Skin epidermis (tissue), 12 donors: ENCODE measurements at regions not wholly inside any gene's neighbourhood (a gene's known extent, or its start where the extent isn't known, plus 50 kb on each side); places are given as distances from the start of the nearest gene placed in this dataset.

Source experiments
- H3K27ac ChIP-seq, 21 experiments: fragments of 200-600 bp; sonication (generic) in 11 of 21; one replicate each; pipeline ENCODE4 v1.5.0; 2020; ENCODE audit warnings: mild to moderate bottlenecking in 3 of 21, inconsistent platforms in 2 of 21, moderate library complexity in 2 of 21
- H3K4me3 ChIP-seq, 7 experiments: fragments of 200-600 bp; sonication (generic) in 2 of 7; one replicate each; pipeline ENCODE4 v1.5.0; 2020; ENCODE audit warnings: inconsistent platforms in 2 of 7, mild to moderate bottlenecking in 2 of 7, moderate library complexity in 1 of 7

DNA sequence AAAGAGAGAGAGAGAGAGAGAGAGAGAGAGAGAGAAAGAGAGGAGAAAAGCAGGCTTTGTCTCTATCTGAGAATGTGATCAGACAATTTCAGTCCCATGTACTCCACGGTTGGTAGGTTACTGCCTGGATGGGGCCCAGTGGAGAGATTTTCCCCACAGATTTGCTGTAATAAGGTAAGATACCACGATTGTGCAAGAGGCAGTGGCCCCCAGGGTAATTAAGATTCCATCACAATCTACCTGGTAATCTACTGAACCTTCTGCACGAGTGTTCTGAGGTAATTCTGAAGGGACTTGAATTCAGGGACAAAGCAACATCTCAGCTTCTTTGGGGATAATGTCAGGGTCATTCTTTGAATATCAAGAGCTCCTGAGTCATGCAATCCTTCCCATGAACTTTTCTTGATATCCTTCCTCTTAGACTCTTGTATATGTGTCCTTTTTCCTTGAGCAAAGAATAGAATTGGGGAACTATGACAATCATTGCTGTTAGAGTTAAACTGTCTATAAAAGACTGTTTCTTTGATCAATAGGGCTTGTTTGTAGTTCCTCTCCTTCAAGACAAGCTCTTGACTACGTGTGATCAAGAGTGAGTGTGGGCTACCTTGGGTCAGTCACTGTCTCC is 306.6 kb downstream of the MAF start:
- H3K27ac ChIP-seq: no peak overlapping the region
- H3K4me3 ChIP-seq: no peak overlapping the region

DNA sequence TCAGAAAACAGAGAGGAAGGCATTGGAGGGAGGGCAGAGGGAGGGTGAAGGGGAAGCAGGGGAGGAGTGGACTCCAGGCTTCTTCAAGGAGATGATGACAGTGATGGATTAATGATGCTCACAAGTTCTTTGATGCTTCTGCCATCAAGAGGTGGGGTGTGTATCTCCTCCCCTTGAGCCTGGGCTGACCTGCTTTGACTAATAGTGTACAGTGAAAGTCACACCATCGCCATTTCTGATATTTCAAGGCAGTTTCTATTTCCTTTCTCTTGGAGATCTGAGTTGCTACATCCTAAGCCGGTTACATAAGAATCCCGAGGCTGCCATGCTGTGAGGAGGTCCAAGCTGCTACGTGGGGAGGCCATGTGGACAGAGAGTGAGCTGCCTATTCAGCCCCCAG is 312.5 kb downstream of the MAF start:
- Histone ChIP-seq H3K4me3 (no peak overlapping the region), H3K27ac (no peak overlapping the region)

DNA sequence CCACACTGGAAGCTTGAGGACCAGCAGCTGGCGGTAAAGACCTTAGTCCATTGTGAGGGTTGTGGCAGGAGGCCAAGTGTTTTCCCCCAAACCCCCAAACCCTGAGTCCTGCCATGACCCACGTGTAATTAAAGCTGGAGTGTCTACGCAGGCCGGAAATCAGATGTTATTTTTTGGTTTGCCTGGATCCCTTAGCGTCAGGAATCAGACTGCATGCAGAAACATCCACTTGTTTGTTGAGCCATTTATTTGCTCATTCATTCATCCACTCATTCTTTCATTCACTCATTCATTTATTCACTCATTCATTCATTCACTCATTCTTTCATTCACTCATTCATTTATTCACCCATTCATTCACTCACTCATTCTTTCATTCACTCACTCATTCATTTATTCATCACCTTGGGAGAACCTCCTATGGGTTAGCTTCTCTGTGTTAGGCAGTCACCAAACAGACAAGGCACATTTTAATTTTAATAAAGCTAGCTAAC is 313.1 kb downstream of the MAF start:
- H3K4me3 ChIP-seq: peak overlapping the region in 4 of 7 experiments; percentile 0 to 30 (median 14)
- H3K27ac ChIP-seq: peak overlapping the region in 6 of 21 experiments; percentile 32 to 70 (median 58)

DNA sequence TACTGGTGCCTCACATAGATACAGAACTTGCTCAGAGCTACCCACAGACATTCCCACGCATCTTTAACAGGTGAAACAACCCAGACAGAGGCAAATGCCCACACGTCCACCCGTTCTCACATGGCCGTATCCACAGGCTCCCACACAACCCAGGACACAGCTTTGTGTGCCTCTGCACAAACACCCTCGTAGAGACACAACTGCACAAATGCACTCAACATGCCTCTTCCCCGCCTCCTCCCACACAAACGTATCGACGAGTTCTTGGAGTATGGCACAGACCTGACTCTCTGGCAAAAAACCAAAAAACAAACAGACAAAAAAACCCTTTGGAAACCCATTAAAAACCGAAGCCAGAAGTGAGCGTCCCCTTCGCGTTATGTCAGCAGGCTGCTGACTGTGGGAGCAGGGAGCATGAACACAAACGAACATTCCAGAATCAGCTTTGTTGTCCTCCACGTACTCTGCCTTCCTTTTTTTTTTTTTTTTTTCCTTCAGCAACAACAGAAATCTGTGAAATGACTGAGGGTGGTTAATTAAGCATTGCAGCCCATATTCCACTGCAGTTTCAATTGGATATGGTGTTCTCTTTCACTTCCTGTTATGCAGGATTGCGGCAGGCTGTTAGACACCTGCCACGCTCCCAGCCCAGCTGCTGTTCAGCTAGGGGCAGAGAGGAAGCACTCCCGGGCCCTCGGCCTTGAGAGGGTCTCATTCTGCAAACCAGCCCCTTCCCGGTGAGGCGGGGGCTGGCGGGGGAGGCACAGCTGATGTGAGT is 313.7 kb downstream of the MAF start:
- Histone ChIP-seq H3K27ac (peak overlapping the region in 7 of 21 experiments; percentile 4 to 70 (median 57)), H3K4me3 (peak overlapping the region in 4 of 7 experiments; percentile 0 to 30 (median 14))

DNA sequence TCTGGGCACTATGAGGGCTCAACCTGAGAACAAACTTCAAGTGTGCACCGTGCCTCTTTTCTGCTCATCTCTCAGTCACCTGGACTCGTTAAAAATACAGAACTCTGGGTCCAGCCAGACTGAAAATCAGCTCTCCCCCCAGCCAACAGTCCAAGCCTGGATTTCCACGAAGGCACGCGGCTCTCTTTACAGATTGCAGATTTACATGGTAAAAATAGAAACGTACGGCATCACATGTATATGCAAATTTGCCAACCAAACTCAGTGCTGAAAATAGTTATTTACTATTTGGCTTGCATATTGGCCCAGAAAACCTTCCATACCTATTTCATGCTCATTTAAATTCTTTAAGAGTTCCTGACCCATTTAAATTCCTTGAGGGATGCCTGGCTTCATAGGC is 315.8 kb downstream of the MAF start:
- H3K4me3 ChIP-seq: no peak overlapping the region
- H3K27ac ChIP-seq: no peak overlapping the region

DNA sequence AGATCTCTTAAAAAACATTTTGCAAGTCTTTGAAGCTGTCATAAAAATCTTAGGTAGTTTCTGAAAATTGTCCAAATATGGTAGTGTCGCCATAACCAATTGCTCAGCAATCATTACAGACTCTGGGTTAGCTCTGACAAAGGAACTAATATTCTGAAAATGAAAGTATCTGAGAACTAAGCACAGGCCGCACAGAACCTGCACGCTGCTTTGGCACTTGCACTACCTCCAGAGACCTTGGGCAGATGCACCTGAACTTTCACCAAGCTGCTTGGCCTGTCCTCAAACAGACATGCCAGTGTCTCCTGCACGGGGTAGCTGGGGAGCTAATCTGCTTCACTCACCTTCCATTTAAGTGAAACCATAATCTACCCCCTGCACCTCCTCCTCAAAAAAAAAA is 317.0 kb downstream of the MAF start:
- H3K27ac ChIP-seq: peak overlapping the region in 4 of 21 experiments; percentile 39 to 63 (median 48)
- H3K4me3 ChIP-seq: no peak overlapping the region

DNA sequence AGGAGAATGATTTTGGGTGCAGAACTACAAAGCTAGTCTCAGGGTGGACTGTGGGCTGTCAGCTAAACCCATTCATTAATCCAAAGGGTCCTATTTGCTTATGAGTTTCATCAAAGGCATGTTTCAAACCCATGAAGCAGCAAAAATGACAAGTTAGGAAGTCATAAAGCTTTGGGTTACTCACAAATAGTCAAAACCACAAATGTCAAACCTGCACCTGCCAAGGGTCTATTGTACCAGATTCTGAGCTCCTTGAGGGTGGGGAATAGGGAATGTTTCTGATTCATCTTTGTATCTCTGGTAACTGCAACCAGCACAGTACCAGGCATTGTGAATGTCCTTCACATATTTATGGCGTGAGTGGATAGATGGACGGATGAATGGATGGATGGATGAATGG is 317.7 kb downstream of the MAF start:
- Histone ChIP-seq H3K27ac (peak overlapping the region in 4 of 21 experiments; percentile 23 to 51 (median 40)), H3K4me3 (no peak overlapping the region)

DNA sequence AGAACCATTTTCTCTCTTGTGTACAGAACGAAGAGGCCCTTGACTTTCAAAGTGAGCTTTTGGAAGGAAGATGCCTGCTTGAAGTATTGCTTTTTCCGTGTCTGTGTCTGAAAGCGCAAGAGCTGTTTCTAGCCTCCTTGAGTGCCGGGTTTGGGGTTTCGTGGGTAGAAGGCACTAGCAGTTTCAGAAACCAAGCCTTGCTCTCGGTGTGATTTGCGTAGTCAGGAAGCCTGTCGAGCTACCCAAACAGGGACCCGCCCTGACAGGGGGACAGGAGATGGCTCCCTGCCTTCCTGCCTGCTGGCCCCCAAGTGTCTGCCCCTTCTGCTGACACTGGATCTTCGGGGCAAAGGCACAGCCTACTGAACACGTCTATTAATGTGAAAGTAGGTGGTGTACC is 322.0 kb downstream of the MAF start:
- peak overlapping the region in 10 of 21 experiments; percentile 4 to 84 (median 44) for H3K27ac ChIP-seq

DNA sequence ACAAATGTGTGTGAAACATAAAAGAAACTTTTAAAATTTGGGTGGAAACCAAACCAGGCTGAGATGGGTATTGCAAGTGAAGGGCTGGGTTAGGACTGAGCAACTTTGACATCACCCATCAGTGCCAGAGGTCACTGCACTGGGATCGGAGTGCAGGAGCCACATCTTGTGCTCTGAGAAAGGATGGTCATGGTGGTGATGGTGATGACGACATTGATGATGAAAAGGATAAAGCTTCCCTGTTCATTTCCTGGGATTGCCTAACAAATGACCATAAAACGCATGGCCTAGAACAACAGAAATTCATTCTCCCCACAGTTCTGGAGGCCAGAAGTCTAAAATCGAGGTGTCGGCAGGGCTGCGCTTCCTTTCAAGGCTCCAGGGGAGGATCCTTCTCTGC is 324.0 kb downstream of the MAF start:
- Histone ChIP-seq H3K27ac (no peak overlapping the region), H3K4me3 (no peak overlapping the region)

More for the DNA sequence above, 322.0 kb downstream of the MAF start:
- H3K4me3 ChIP-seq: no peak overlapping the region

DNA sequence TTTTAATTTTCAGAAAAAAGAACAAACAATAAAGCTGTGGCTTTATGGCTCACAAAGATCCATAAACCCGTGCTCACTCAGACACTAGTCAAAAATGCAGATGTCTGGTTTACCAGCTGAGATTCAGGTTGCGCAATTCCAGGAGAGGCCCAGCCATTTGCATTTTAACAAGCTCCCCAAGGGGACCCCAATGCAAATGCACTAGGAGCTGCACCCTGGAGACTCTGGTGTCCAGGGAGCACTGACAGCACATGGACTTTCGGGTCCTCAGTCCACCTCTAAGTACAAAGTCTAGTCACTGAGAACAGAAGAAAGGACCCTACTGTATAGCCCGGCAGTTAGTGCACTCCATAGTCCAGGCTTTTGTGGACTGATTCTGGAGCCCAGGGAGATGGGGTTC is 326.3 kb downstream of the MAF start:
- Histone ChIP-seq H3K27ac (no peak overlapping the region), H3K4me3 (no peak overlapping the region)

DNA sequence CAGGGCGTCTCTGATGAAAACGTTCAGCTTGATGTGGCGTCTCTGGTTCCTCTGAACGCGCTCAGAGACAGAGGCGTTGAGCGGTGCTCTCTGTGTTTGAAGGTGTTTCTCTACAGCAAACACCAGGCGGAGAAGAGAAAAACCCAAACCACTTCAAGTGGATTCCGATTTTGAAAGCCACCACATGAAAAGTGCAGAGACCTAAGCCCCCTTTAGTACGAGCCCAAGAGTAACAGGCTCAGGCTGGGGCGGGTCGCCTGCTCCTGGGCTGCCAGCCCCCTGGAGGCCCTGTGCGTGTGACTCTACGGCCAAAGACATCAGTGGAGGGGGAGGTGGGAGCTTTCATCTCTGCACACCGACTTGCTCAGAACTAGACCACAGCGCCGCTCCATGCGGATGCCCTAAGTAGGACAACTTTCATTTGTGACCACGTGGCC is 328.4 kb downstream of the MAF start:
- H3K4me3 ChIP-seq: no peak overlapping the region

DNA sequence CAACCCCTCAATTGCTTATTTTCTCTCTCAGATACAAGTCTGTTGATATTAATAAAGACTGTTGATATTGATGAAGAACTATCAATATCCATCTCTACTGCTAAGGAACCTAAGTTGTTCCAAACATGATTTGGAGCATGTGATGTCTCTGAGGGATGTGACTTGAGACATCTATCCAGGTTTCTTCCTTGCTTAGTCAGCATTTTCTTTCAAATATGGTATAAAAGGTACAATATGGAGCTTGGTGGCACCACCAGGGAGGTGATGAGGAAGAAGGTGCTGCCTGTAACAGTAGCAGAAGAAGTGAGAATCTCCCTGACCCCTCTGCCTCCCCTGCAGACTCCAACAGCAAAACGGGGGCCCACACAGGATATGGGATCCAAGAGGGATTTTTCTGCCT is 329.0 kb downstream of the MAF start:
- peak overlapping the region in 7 of 21 experiments; percentile 1 to 75 (median 32) for H3K27ac ChIP-seq
- no peak overlapping the region for H3K4me3 ChIP-seq

More for the DNA sequence above, 328.4 kb downstream of the MAF start:
- H3K27ac ChIP-seq: peak overlapping the region in 7 of 21 experiments; percentile 1 to 75 (median 32)

DNA sequence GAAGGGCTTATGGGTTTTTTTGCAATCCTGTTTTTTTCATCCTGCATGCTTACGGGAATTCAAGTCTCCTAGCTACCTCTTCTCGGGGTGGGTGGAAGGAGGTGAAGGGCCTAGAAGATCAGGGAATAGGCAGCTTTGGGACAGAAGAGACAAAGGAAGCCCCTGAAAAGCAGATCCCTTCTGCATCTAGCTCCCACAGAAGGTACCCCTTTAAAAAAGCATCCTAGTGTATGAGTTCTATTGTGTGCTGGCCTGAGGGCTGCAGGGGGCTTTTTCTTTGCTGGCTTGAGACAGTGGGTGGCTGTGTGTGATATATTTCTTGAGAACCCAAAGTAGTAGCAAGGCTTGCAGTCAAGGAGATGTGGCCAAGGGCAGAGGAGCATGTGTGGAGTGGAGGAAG is 330.5 kb downstream of the MAF start:
- H3K4me3 ChIP-seq: no peak overlapping the region
- H3K27ac ChIP-seq: peak overlapping the region in 1 of 21 experiments; percentile 6

DNA sequence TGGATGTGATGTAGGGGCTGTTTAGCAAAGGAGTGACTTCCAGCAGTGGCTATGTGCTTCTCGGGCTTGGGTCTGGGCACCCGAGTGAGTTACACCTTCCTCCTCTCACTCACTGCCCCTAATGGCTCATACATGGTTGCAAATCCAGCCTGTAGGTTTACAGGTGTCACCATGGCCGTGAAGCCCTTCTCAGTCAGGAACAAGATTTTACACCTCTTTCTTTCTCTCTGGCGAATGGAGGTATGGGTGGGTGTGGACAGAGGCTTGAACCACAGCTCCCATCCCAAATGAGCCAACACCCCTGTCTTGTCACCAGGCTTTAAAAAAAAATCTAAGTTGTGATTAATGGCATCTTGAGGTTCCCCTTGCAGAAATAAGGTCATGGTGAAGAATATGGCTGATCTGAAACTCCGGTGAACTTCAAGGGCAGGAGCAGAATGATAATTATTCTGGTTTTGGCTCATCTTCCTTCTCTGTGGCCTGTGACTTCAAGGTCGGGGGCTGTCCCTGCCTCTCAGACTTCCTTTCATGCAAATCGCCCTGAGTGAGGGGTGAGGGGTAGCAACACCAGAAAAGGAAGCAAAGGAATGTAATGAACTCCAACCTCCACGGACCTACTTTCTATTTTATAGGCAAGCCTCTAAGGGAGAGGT is 331.2 kb downstream of the MAF start:
- Histone ChIP-seq H3K4me3 (no peak overlapping the region), H3K27ac (peak overlapping the region in 1 of 21 experiments; percentile 8)

DNA sequence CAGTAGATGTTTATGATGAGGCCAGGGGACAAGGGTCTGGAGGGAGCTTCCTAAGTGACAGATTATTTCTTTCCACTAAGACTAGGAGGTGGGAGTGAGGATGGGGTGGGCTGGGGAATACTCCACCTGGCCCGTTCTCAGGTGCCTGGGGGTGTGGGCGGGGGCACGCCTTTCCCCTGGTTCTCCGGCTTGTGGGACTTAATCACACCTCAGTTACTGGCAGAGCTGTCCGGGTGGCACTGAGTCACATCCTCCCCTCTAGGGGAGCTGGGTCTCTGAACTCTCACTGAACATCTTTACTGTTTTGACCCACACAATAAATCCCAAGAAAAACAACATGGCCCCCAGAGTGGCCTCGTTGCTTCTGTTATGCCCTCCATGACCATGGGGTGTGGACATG is 332.8 kb downstream of the MAF start:
- H3K4me3 ChIP-seq: no peak overlapping the region
- H3K27ac ChIP-seq: peak overlapping the region in 1 of 21 experiments; percentile 45

DNA sequence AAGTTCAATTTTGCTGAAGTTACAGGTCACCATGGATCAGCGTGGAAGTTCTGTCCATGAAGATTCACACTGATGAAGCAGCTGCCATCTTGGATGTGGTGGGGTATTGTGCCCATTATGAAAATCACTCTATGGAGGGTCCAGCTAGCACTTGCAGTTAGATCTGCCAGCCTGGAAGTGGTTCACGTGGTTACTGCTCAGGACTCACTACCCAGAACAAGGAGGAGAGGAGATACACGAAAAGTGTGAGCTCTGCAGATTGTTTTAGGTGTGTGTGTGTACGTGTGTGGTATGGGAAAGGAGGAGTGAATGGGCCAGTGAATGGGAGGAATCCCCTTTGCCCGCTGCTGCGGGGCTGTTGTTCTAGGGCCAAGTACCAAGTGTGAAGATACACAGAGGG is 333.4 kb downstream of the MAF start:
- Histone ChIP-seq H3K27ac (no peak overlapping the region), H3K4me3 (no peak overlapping the region)

DNA sequence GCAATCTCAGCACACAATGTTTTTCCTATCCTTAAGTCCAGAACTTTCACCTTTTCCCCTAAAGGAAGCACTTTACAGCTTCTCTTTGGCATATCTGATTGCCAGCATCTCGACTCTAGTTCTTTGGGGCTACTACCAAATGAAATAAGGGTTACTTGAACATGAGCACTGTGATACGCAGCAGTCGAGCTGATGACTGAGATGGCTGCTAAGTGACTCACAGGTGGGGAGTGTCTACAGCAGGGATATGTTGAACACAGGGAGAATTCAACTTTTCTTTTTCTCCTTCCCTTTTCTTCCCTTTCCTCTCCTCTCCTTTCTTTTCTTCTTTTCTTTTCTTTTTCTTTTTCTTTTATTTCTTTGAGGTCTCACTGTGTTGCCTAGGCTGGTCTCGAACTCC is 334.8 kb downstream of the MAF start:
- Histone ChIP-seq H3K27ac (no peak overlapping the region), H3K4me3 (no peak overlapping the region)

DNA sequence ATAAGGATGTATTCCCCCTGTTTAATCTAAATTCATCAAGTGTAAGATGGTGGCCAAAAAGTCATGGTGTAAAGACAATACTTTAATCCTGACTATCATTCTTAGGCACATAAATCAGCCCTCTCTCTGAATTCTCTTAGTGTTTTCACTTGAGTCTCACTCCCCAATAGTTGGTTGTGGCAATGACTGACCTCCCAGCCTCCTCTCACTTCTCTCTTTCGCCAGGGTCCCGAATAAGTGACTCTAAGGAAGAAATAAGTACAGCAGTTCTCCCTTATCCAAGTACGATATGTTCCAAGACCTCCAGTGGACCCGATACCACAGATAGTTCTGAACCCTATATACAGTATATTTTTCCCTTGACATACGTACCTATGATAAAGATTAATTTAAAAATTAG is 335.3 kb downstream of the MAF start:
- Histone ChIP-seq H3K4me3 (no peak overlapping the region), H3K27ac (no peak overlapping the region)

DNA sequence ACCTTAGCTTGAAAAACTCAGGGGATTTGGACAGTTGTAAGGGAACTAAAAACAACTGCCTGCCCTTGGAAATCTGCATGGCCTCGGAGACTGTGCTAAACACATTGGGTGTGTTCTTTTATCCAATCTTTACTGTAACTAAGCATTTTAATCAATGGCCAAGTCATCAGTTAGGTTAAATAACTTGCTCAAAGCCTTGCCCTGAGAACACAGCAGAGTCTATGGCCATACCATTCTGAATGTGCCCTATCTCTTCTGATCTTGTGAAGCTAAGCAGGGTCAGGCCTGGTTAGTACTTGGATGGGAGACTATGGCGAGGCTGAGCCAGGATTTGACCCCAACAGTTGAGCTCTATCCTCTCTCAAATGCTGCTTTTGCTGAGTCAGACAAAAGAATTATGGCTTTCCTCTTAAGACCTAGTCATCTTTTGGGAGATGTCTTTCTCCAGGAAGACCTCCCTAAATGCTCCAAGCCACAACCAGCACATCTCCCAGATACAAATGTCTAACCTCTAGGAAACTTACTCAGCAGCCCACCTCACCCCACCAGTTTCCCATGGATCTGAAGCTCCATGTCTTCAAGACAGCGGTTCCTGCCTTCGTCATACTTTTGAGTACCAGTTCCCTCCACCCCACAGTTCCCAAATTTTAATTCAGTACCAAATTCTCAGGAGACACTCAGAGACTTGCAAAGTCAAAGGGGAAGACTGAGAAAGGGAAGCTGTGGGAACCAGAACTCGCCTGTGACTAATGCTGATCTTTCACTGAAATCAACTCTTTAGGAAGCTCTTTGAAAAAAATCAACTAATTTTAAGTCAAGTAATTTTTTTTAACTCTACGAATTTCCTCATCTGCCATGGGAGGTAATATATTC is 336.1 kb downstream of the MAF start:
- Histone ChIP-seq H3K27ac (no peak overlapping the region), H3K4me3 (no peak overlapping the region)

DNA sequence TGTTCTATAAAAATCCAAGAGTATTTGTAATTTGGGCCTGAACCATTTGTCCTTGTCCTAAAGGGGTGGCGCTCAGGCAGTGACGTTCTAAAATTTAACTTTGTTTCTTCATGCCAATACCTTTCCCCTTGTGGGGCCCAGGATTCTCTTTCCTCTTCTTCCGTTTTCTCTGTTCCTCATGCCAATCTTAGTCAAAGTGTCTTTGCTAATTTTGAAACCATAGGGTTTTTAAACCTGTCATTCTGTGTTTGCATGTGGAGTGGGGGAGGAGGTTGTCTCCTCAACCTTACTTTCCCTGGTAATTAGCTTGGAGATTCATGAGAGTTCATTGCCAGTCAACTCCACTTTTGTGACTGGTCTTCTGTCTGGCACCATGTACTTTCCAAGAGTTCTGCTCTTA is 337.1 kb downstream of the MAF start:
- Histone ChIP-seq H3K4me3 (no peak overlapping the region), H3K27ac (no peak overlapping the region)
